Renal pelvis (tissue), 1 donor: ENCODE measurements at regions not wholly inside any gene's neighbourhood (a gene's known extent, or its start where the extent isn't known, plus 50 kb on each side); places are given as distances from the start of the nearest gene placed in this dataset.

Experiments used
- DNase-seq: peaks from one replicate; pipeline ENCODE4 v3.0.0-alpha.2; 2013

DNA sequence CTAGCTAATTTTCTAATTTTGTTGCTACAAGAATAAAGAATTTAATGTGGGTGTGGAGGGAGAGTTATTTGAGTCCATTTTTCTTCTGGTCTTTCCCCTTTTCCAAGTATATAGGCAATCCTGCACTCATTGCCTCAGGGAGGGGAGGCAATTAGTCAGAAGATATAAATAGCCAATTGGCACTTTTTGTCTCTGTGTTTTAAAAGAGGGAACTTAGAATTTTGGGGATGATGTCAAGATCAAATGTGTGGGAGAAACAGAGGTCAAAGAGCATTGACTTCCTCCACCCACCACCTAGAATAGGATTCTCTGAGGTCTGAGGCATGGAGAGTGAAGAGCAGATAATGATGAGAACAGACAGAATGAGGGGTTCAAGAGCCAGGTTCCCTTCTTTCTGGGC, 120.3 kb upstream of the ZC3H12C start:
- DNase-seq = no peak

DNA sequence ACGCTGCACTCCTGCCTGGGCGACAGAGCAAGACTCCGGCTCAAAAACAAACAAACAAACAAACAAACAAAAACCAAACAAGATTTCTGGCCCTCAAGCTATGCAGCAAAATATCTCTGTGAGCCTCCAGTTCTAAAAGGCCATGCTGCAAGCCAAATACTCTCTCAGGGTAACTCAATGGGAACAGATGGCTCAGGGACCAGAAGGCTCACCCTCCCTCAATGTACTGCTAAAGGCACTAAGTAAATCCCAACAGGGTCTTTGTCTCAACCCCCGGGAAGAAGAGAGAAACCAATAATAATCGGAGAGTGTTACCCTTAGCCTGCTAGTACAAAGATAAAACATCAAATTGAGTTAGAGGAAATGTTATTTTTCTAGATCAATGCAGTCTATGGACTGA, 119.7 kb upstream of the ZC3H12C start:
- DNase-seq = no peak

DNA sequence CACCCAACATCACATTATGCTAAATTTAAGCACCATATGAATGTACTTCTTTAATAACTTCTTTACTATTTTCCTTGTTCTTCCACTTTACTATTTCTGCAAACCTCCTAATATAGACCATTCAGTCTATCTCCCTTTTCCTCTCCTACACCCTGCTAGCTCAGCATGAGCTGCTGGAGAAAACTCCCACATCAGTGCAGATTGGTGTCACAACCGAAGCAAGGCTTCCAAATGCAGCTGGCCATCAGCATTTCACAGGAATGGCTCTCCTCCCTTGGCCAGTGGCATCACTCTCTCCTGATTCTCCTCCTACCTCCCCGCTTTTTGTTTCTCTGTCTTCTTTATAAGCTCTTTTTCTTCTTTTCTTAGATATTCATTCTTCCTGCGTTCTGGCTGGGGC, 118.7 kb upstream of the ZC3H12C start:
- DNase-seq = no peak

DNA sequence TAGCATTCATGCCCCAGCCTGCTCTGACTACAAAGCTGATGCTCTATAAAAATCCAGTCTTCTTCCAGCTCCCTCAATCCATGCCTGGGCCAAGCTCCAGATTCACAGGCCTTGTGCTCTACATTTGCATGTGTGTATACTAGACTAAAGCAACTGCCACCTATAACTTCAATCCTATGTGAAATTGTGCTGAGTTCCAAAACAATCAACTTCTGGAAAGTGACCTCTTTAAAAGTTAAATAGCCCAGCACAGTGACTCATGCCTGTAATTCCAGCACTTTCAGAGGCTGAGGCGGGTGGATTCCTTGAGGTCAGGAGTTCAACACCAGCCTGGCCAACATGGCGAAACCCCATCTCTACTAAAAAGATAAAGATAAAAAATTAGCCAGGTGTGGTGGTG, 114.3 kb upstream of the ZC3H12C start:
- DNase-seq = no peak

DNA sequence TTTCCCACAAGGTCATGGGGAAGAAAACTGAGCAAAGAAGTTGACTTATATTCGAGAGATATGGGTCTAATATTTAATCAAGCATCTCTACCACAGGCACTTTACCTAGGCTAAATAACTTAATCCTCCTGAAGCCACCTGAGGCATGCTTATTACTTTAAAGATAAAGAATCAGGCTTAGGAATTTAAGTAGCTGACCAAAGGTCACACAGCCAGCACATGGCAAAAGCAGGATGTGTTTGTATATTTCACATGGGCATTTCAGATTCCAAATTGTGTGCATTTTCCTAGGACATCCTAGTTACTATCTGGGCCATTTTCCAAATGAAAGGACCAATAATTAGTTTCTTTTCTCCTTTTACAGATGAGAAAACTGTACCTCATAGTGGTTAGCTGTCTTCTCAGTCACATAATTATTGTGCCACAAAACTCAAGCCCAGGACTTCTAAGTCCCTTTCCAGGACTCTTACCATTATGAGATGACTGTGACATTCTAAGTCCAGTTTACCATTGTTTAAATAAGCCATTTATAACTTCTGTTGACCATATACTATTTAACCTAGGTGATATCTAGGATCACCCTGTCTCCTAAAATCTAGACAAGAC, 112.1 kb upstream of the ZC3H12C start:
- no peak for DNase-seq

DNA sequence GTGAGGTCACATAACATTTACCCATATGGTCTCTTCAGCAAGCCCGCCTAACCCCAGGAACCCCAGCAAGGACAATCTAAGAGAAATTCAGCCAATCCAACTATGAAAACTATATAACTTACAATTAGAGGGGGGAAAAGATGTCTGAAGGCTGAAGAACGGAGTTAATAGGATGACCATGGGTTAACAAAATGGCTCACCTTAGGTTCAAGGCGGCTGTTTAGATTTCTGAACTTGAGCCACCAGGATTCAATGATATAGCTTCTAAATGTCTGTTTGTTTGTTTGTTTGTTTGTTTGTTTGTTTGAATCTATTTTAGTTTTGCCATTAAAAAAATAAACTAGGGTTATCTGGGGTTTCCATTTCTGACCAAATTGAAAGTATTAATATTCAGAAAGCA, 109.8 kb upstream of the ZC3H12C start:
- DNase-seq = no peak

DNA sequence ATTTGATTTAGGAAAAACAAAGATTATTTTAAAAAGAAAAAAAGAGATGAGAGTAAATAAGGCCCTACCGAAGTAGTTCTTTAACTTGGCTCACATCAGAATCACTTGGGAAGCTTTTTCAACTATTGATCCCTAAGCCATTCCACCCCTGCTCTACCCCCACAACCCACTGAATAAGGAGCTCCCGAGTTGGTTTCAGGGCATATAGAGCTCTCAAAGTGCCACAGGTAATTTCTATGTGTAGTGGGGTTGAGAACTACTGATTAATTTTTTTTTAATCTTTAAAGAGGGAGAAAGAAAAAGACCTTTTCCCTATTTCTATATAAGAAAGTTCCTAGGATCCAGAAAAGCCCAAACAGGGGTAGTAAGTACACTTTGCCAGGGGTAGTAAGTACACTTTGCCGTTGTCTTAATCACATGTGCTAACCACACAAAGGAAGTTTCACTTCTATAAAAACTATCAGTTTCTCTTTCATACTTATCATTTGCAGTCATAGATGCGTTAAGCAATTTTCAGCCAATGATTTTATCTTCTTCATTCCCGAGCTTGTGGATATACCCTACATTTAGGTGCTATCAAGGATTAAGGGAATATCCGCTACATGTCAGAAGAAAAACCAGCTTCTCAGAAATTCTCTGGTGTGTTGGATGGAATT, 108.4 kb upstream of the ZC3H12C start:
- DNase-seq = no peak

DNA sequence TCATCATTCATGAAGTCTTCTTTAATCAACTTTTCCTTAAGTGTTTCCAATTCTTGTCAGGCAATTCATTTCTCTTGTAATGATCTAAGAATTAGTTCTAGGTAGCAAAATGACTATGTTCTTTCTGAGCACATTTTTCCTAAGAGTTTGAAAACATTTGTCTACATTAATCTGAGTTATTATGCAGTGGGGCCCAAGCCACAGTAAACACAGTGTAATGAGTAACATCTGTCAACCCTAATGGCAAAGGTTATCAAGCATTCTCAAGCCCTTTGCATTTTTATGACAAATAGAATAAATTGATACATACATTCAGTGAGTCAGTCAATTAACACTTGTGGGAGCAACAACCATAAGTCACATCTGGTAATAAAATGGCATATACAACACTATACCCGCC, 106.7 kb upstream of the ZC3H12C start:
- DNase-seq = no peak

DNA sequence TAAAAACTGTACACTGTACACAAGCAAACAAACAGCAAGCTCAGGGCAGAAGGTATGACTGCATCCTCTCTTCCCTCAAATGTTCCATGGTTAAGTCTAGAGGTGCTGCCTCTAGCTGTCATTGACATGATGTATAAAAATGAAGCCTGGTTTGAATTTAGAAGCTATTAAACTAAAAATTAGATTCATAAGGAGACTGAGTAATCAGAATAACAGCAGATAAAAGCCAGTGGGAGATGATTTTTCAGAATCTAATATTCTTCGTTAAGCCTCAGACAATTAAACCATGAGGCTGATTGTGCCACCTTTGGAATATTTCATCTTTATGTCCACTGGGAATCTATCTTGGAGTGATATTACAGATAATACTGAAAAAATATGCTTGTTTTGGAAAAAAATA, 101.4 kb upstream of the ZC3H12C start:
- DNase-seq = no peak

DNA sequence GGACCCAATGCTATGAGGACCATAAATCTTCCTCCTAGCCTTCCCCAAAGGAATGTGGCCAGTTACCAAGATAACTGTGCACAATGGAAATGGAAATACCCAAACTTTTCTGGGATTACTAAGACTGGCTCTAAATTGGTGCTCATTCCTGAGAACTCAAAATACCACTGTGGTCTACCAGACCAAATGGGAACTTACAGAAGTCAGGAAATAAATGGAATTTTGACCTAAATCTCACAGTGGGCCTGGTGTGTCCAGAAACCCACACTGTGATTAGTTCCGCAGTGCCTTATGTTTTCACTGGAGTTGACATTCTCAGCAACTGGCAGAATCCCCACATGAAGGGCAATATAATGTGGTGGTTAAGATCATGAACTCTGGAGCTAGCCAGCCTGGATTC, 99.4 kb upstream of the ZC3H12C start:
- DNase-seq = no peak

DNA sequence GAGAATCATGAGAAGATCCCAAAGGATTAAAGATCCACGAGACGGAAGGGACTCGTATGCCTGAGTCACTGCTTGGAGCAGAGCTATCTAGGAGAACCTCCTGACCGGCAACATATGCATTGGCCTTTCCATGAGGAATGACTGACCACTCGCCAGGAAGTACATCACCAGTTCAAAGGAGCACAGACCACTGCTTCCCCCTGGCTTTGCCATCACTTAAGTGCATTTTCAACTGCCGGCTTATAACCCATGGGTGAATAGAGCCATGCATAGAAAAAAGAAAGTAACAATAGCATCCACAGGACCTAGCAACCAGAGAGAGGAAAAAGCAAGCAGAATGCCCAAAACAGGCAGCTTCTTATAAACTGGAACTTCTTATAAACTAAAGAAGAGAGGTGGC, 98.3 kb upstream of the ZC3H12C start:
- no peak for DNase-seq

DNA sequence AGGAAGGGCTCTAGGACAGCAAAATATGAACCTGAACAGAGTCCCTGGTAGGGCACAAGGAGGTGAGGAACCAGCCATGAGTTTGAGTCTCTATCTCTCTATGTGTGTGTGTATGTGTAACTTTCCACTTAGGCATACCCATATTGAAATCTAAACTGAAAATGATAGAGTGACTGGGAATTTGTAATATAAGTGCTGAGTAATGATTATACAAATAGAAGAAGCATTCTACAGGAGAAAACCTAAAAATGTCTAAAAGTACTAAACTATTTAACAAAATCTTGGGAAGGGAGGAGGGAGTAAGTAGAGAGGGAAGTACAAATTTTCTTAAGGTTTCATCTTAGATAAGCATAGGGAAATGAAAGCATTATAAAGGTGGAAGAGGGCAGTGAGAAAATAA, 97.1 kb upstream of the ZC3H12C start:
- DNase-seq = no peak

DNA sequence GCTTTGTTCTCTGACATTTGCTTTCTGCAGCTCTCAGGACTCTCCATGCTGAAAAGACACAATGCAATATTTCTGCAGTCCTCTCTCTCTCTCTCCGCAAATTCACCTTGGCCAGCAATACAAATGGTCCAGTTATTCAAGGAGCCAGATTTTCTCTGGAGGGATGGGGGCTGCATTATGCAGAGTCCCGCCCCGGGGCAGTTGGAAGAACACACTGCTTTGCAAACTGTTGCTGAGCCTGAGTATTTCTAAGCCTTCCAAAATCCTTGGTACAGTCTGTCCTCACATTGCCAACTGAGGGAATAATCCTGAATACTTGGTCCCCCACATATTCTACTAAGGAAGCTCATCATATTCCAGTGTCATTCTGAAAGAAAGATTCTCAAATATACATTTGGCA, 94.3 kb upstream of the ZC3H12C start:
- DNase-seq = no peak

DNA sequence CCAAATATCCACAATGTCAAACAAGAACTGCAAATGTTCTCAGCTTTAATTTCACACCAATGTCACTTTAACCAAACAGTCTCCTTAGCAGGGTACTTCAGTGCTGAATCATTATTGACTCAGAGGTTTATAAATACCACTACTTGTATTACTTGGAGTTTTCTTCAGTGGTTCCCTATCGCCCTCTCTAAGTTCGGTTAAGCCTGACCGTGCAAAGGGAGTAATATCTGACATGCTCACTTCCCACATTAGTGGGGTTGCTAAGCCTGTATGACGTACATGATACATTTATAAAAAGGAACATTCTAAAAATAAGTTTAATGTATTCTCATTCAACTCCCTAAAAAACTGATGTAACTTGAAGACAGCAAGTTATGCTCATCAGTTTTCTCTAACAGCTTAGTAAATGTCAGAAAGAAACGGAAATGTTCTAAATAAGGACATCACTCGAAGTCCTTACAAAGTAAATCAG, 93.1 kb upstream of the ZC3H12C start:
- no peak for DNase-seq

DNA sequence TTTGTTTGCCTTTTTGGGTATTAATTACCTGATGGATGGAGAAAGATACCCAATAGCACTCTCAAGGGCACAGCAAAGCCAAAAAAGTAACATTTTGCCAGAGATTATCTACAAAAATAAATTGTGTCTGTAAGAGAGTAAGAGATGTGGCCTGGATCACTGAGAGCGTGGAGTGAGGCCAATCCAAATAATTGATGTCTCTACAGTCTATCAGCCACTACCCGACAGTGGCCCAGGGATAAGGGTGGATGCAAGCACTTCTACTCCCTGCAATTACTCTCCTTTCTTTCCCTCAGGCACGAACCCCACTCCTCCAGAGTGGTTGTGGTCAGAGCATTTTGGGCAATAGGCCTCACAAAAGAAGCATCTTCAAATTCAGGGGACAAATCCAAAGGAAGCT, 92.3 kb upstream of the ZC3H12C start:
- DNase-seq = no peak

DNA sequence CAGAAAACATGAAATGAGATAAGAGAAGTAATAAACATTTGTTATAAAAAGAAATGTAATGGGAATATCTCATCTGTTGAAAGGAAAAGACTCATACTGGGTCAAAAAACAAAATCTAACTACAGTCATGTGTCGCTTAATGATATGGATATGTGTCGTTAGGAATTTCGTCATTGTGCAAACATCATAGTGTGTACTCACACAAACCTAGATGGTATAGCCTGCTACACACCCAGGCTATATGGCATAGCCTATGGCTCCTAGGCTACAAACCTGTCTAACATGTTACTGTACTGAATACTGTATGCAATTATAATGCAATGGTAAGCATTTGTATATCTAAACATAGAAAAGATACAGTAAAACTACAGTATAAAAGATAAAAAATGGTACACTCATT, 89.8 kb upstream of the ZC3H12C start:
- no peak for DNase-seq

DNA sequence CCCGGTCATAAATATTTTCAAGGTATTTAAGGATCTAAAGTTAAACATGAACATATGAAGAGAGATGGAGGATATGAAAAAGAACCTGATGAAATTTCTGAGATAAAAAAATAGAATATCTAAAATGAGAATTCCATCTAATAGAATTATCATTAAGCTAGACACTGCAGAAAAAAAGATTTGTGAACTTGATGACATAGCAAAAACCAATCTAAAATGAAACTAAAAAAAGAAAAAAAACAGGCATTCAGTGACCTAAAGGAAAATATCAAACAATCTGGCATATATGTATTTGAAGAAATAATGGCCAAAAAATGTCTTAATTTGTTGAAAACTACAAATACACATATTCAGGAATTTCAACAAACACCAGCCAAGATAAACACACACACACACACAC, 81.6 kb upstream of the ZC3H12C start:
- no peak for DNase-seq

DNA sequence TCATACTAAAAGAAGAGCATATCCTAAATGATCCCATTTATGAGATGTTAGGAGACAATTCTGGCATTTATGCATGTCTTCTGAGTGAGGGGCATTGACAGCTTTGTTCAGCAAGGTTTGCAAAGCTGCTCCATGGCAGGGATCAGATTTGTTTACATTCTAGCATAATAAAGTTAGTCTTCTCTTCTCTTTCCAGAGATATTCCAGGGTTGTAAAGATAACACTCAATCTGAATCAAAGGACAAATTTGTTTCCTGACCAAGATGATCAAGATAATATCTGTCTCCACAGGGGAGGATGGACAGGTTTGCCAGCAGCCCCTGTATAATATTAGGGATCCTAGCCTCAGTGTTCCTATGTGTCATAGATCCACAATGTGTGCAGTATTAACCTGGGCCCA, 77.5 kb upstream of the ZC3H12C start:
- no peak for DNase-seq

DNA sequence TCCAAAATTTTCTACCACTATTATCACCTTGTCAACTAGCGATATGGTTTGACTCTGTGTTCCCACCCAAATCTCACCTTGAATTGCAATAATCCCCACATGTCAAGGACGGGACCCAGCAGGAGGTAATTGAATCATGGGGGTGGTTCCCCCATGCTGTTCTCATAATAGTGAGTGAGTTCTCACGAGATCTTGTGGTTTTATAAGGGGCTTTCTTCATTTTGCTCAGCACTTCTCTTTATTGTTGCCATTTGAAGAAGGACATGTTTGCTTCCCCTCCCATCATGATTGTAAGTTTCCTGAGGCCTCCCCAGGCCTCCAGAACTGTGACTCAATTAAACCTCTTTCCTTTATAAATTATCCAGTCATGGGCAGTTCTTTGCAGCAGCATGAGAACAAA, 73.5 kb upstream of the ZC3H12C start:
- DNase-seq = no peak

DNA sequence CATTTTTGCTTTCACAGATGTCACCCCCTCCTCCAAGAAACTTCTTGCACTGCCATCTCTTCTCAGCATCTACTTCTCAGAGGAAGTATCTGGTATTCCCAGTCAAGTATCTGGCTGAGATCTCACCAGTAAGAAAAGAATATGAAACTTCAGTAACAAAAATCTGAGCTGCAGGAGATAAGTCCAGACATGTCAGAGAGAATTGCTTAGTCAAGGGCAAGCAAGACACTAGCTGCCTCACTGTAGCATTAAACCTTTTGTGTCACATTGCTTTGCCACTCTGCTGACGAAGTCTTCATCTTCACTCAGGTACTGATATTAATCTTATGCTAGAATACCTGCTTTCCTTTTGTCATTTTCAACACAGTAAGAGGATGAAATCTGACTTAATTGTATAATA, 70.6 kb upstream of the ZC3H12C start:
- DNase-seq = no peak

DNA sequence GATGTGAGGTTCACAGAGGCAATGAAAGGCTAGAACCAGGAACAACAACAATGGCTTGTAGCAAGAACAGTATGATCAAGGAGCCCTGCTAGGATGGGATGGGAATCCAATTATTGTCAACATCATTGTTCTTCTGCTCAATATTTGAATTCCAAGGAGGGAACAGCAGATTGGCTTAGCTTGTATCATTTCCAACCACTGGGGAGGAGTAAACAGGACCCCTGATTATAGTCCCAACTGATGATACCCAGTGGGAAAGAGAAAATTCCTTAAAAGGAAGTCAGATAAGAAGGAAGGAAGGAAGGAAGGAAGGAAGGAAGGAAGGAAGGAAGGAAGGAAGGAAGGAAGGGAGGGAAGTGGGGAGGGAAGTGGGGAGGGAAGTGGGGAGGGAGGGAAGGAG, 69.5 kb upstream of the ZC3H12C start:
- no peak for DNase-seq

DNA sequence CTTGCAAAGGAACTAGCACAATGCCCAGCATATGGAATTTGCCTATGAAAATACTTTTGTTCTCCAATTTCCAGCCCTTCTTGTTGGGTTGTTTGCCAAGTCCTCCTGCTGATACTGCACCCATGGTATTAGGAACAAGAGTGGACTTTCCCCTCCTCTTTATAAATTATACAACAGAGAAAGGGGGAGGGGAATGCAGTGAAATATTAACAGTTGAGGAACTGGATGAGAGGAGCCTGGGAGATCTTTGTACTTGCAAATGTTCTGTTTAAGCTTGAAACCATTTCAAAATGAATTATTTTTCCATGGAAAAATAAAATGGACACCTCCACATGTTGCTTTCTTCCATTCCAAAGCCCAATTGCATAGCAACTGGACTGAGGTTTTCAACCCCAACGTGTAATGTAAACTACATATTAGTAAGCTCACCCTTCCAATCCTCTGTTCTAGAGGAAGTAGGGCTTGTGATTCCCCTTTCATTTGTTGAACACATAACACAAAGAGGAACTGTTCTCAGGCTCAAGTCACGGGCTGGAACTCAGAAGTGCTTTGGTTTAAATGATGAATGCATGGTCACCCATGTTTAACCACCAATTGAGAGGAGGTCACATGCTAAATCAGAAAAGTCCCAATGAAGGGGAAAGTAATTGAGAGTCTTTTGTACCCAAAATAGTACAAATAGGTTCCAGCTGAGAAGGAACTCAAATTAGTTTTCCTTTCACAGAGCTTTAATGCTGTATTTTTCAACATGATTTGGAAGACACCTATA, 66.2 kb upstream of the ZC3H12C start:
- peak; percentile 19 for DNase-seq

DNA sequence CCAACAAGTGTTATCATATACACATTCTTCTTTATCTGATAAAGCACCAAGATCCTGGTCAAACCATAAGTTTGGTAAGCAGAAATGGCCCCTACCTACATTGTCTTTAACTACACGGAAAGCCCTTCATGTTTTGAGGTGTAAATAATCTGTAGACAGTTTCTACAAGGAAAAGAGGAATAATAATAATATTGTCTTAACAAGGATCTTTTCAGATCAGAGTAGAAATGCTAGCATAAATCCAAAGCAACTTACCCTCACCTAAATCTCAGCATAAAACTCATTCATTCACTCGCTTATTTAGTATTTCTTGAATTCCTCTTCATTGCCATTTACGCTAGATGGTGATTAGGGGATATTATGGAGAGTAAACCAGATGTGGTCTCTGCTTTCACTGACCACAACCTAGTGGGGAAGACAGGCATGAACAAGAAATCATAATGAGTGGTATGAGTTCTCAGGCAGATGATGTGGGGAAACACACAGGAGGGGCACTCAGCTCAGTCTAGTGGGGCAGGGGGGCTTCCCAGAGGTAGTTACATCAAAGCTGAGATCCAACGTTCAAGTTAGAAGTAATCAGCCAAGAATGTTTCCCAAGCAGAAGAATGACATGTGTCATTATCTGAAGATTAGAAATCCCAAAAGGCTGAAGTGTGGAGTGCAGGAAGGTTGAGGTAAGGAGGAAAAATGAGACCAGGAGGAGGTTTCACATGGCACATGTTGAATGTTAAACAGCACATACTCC, 65.4 kb upstream of the ZC3H12C start:
- DNase-seq = no peak
